Mesodermal cell (in vitro differentiated cells): ENCODE measurements at regions not wholly inside any gene's neighbourhood (a gene's known extent, or its start where the extent isn't known, plus 50 kb on each side); places are given as distances from the start of the nearest gene placed in this dataset.
"Not testable (repeated sequence)": the region's sequence is repeated elsewhere in the genome, so short reads cannot be mapped to it uniquely, and the experiment has no call there.

Source experiments
- H3K27ac ChIP-seq: 2 replicates; pipeline ENCODE4 v1.7.0; 2013; ENCODE audit warnings: mild to moderate bottlenecking, low read depth, low read length, moderate library complexity; ENCODE audit not compliant: severe bottlenecking
- H3K36me3 ChIP-seq: 2 replicates; pipeline ENCODE4 v1.7.1; 2013; ENCODE audit warnings: mild to moderate bottlenecking, low read length, moderate library complexity; ENCODE audit not compliant: control insufficient read depth, insufficient read depth
- H3K4me1 ChIP-seq: one replicate; pipeline ENCODE4 v1.7.1; 2013; ENCODE audit warnings: mild to moderate bottlenecking, low read length; ENCODE audit not compliant: insufficient read depth, control insufficient read depth, poor library complexity, severe bottlenecking
- H3K4me3 ChIP-seq: 2 replicates; pipeline ENCODE4 v1.7.0; 2013; ENCODE audit warnings: low read length, control low read depth, mild to moderate bottlenecking; ENCODE audit not compliant: insufficient read depth, poor library complexity, severe bottlenecking; ENCODE audit errors: extremely low read depth
- H3K9me3 ChIP-seq: 2 replicates; pipeline ENCODE4 v1.7.1; 2013; ENCODE audit warnings: mild to moderate bottlenecking, low read length, moderate library complexity; ENCODE audit not compliant: control insufficient read depth
- WGBS, 2 experiments: methylation state at CpG; one replicate each; pipeline ENCODE4 v1.1.5; 2013; ENCODE audit warnings: missing lambda C conversion rate in 2 of 2; ENCODE audit not compliant: insufficient coverage in 2 of 2; 5-methylcytosine and 5-hydroxymethylcytosine counted together

- 76 to 83% methylated on average over 1 to 3 of the region's 4 CpGs for WGBS, 2 experiments
- H3K4me1 ChIP-seq: no peaks in the 10 kb centered on the region
- no peak overlapping the region for H3K27ac ChIP-seq
- no peaks in the 10 kb centered on the region for H3K36me3 ChIP-seq
- no peaks in the 10 kb centered on the region for H3K9me3 ChIP-seq
- no peak overlapping the region for H3K4me3 ChIP-seq
Measured at GRCh38 chr6:133787859-133788505, 100.9 kb upstream of the TCF21 start.

DNA sequence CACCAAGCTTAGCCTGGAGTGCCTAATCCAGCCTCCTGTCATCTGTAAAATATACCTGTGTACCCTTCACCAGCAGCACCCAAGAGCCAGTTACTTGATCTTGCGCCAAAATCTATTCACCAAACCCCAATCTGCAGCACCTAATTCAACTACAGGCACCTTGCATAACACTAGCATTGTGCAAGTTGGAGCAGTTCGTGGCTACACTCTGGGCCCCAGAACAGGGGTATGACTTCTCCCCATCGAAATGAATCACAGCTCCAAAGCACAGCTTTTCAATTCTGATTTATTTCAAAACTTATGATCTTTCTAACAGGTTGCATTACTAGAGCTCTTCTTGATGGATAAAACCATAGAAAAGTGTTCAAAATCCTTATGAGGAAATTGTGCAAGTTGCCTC is 100.4 kb upstream of the TCF21 start:
- Histone ChIP-seq H3K27ac (no peak overlapping the region), H3K4me3 (no peak overlapping the region), H3K36me3 (no peaks in the 10 kb centered on the region), H3K9me3 (no peaks in the 10 kb centered on the region), H3K4me1 (no peaks in the 10 kb centered on the region)
- 88% methylated on average over 2 to 3 of the region's 3 CpGs for WGBS, 2 experiments

- not testable (repeated sequence) for H3K9me3 ChIP-seq, H3K4me3 ChIP-seq, H3K4me1 ChIP-seq, H3K27ac ChIP-seq, H3K36me3 ChIP-seq
- 80 to 83% methylated on average over 1 of the region's 1 CpG for WGBS, 2 experiments
Measured at GRCh38 chr6:133789449-133789848, 99.5 kb upstream of the TCF21 start.

DNA sequence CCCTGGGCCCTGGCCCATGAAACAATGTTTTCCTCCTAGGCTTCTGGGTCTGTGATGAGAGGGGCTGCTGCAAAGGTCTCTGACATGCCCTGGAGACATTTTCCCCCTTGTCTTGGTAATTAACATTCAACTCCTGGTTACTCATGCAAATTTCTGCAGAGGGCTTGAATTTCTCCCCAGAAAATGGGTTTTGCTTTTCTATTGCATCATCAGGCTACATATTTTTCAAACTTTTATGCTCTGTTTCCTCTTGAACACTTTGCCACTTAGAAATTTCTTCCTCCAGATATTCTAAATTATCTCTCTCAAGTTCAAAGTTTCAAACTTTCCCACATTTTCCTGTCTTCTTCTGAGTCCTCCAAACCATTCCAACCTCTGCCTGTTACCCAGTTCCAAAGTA is 98.2 kb upstream of the TCF21 start:
- H3K36me3 ChIP-seq, H3K4me1 ChIP-seq, H3K27ac ChIP-seq, H3K9me3 ChIP-seq, H3K4me3 ChIP-seq: not testable (repeated sequence)

DNA sequence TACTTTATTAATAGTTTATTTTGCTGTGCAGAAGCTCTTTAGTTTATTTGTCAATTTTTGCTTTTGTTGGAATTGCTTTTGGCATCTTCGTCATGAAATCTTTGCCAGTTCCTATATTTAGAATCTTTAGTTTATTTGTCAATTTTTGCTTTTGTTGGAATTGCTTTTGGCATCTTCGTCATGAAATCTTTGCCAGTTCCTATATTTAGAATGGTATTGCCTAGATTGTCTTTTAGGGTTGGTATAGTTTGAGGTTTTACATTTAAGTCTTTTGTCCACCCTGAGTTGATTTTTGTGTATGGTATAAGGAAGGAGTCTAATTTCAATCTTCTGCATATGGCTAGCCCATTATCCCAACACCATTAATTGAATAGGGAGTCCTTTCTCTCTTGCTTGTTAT is 93.9 kb upstream of the TCF21 start:
- H3K36me3 ChIP-seq, H3K27ac ChIP-seq, H3K4me3 ChIP-seq, H3K9me3 ChIP-seq, H3K4me1 ChIP-seq: not testable (repeated sequence)
- 80% methylated on average over 1 to 2 of the region's 2 CpGs for WGBS, 2 experiments

- Histone ChIP-seq H3K27ac (no peak overlapping the region), H3K9me3 (no peaks in the 10 kb centered on the region), H3K4me3 (no peak overlapping the region), H3K4me1 (no peaks in the 10 kb centered on the region), H3K36me3 (no peaks in the 10 kb centered on the region)
- no CpG with 5 or more reads among the region's 1 CpG for WGBS, 2 experiments
Measured at GRCh38 chr6:133796235-133796634, 92.7 kb upstream of the TCF21 start.

DNA sequence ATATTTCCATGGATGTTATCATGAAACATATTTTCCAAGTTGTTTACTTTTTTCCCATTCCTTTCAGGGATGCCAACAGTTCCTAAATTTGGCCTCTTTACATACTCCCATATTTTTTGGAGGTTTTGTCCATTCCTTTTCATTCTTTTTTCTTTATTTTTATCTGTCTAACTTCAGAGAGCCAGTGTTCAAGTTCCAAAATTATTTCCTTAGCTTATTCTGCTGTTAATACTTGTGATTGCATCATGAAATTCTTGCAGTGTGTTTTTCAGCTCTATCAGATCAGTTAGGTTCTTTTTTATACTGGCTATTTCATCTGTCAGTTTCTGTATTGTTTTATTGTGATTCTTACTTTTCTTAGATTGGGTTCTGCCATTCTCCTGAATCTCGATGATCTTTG is 89.9 kb upstream of the TCF21 start:
- no peaks in the 10 kb centered on the region for H3K9me3 ChIP-seq
- WGBS, 2 experiments: no CpG with 5 or more reads among the region's 1 CpG
- H3K4me1 ChIP-seq: no peaks in the 10 kb centered on the region
- H3K27ac ChIP-seq: no peak overlapping the region
- H3K4me3 ChIP-seq: no peak overlapping the region
- no peaks in the 10 kb centered on the region for H3K36me3 ChIP-seq

DNA sequence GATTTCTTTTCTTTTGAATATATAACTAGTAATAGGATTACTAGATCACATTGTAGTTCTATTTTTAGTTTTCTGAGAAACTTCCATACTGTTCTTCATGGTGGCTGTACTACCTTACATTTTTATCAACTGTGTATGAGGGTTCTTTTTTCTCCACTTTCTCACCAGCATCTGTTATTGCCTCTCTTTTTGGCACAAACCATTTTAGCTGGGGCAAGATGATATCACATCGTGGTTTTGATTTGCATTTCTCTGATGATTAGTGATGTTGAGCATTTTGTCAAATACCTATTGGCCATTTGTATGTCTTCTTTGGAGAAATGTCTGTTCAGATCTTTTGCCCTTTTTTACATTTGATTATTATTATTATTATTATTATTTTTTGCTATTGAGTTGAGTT is 86.1 kb upstream of the TCF21 start:
- peaks cover 6% of the 10 kb centered on the region for H3K4me1 ChIP-seq
- no CpG with 5 or more reads among the region's 1 CpG for WGBS, 2 experiments
- H3K9me3 ChIP-seq: no peaks in the 10 kb centered on the region

GRCh38 chr6:133804265-133804664 is 84.6 kb upstream of the TCF21 start:
- Histone ChIP-seq H3K27ac (no peak overlapping the region), H3K36me3 (no peaks in the 10 kb centered on the region), H3K4me3 (no peak overlapping the region), H3K9me3 (no peaks in the 10 kb centered on the region), H3K4me1 (peaks cover 6% of the 10 kb centered on the region)
- no CpG with 5 or more reads among the region's 1 CpG for WGBS, 2 experiments

More for the DNA sequence above, 86.1 kb upstream of the TCF21 start:
- H3K4me3 ChIP-seq: no peak overlapping the region
- H3K27ac ChIP-seq: no peak overlapping the region
- H3K36me3 ChIP-seq: no peaks in the 10 kb centered on the region

GRCh38 chr6:133805876-133806275 is 83.0 kb upstream of the TCF21 start:
- H3K4me1 ChIP-seq: peaks cover 6% of the 10 kb centered on the region
- no peaks in the 10 kb centered on the region for H3K9me3 ChIP-seq
- H3K4me3 ChIP-seq: no peak overlapping the region
- WGBS, 2 experiments: 82 to 90% methylated on average over 2 of the region's 2 CpGs
- H3K27ac ChIP-seq: no peak overlapping the region
- H3K36me3 ChIP-seq: no peaks in the 10 kb centered on the region

DNA sequence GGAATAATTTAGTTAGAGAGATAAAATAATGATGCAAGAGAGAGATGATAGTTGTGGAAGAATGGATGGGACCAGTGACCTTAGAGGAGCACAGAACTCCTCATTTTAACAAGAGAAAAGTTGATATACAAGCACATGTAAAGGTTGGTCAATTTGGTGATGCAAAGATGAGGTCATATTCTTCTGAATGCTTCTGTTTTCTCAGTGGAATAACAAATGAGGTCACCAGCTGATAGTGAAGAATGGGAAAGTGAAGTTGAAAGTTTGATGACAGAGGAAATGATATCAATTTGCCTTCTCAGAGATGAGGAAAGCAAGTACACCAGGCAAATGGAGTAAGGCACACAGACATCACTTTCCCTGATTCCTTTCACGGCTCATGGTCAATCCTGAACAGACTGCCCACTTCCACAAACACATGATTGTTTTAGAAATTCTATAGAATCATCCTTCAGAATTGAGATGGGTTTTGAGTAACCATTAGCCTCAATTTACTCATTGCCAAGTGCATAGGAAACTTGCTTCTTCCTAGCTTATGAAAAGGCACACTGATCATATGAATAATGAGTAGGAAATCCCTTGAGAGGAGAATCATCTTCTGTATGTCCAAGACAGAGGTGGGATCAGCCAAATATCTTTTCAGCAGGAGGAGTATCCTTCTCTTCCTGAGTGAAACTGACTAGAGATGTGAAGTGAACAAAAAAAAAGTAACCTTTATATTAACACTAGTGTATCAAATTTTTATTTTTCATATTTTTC is 82.4 kb upstream of the TCF21 start:
- no peak overlapping the region for H3K4me3 ChIP-seq
- peaks cover 6% of the 10 kb centered on the region for H3K4me1 ChIP-seq
- no peak overlapping the region for H3K27ac ChIP-seq
- H3K9me3 ChIP-seq: no peaks in the 10 kb centered on the region
- 88% methylated on average over 1 of the region's 1 CpG; no CpG with 5 or more reads in 1 of the 2 experiments for WGBS, 2 experiments
- H3K36me3 ChIP-seq: no peaks in the 10 kb centered on the region
